Coronary artery (tissue), 2 donors: ENCODE measurements at regions not wholly inside any gene's neighbourhood (a gene's known extent, or its start where the extent isn't known, plus 50 kb on each side); places are given as distances from the start of the nearest gene placed in this dataset.
"Not testable (repeated sequence)": the region's sequence is repeated elsewhere in the genome, so short reads cannot be mapped to it uniquely, and the experiment has no call there.

Source experiments
- DNase-seq: peaks from one replicate; pipeline ENCODE4 v3.0.0-alpha.2; 2017; ENCODE audit warnings: low spot score
- H3K27ac ChIP-seq, 2 donors: fragments of 200-600 bp; sonication (generic); one replicate each; pipeline ENCODE4 v1.5.1; 2016 to 2019
- H3K4me3 ChIP-seq: fragments of 200-600 bp; sonication (generic); 2 replicates; pipeline ENCODE4 v1.5.1; 2016; ENCODE audit warnings: mild to moderate bottlenecking, moderate library complexity
- CTCF ChIP-seq: fragments of 200-600 bp; sonication (generic); IDR thresholded peaks from one replicate; pipeline ENCODE4 v1.5.1; 2019; ENCODE audit warnings: antibody characterized with exemption

GRCh38 chr9:88835038-88835466 is 156.2 kb upstream of the S1PR3 start:
- no peak for DNase-seq
- TF ChIP-seq CTCF = no peak
- Histone ChIP-seq H3K27ac (no peak overlapping the region), H3K4me3 (no peak overlapping the region)

- Histone ChIP-seq H3K4me3 (no peak overlapping the region), H3K27ac (no peak overlapping the region)
- no peak for DNase-seq
- no peak for TF ChIP-seq CTCF
These were observed 155.5 kb upstream of the S1PR3 start for GRCh38 chr9:88835772-88836171.

GRCh38 chr9:88837731-88838130 is 153.5 kb upstream of the S1PR3 start:
- no peak for TF ChIP-seq CTCF
- no peak for DNase-seq
- Histone ChIP-seq H3K27ac (no peak overlapping the region), H3K4me3 (no peak overlapping the region)

GRCh38 chr9:88849878-88850277 is 141.4 kb upstream of the S1PR3 start:
- not testable (repeated sequence) for H3K4me3 ChIP-seq, H3K27ac ChIP-seq, DNase-seq

GRCh38 chr9:88852794-88853193 is 138.5 kb upstream of the S1PR3 start:
- Histone ChIP-seq H3K4me3 (no peak overlapping the region), H3K27ac (no peak overlapping the region)
- no peak for TF ChIP-seq CTCF
- no peak for DNase-seq

- Histone ChIP-seq H3K4me3 (no peak overlapping the region), H3K27ac (no peak overlapping the region)
- no peak for TF ChIP-seq CTCF
- no peak for DNase-seq
These were observed 120.6 kb upstream of the S1PR3 start for GRCh38 chr9:88870627-88871026.

GRCh38 chr9:88871669-88872068 is 119.6 kb upstream of the S1PR3 start:
- Histone ChIP-seq H3K27ac (peak overlapping the region in 1 of 2 donors; percentile 54), H3K4me3 (no peak overlapping the region)
- DNase-seq = no peak
- TF ChIP-seq CTCF = no peak
